Thoracic aorta (tissue), 2 donors: ENCODE measurements at regions not wholly inside any gene's neighbourhood (a gene's known extent, or its start where the extent isn't known, plus 50 kb on each side); places are given as distances from the start of the nearest gene placed in this dataset.

Experiments used
- ATAC-seq: fragments of 150-250 bp; one replicate; pipeline ENCODE4 v1.8.0; 2017; ENCODE audit warnings: low read depth; ENCODE audit not compliant: insufficient number of reproducible peaks, low FRiP score
- DNase-seq: peaks from one replicate; pipeline ENCODE4 v3.0.0-alpha.2; 2020; ENCODE audit warnings: low spot score
- H3K27ac ChIP-seq, 2 donors: fragments of 200-600 bp; sonication (generic); 1 replicate in 1 of 2; 2 replicates in 1 of 2; pipeline ENCODE4 v1.5.1; 2016; ENCODE audit warnings: mild to moderate bottlenecking in 2 of 2, moderate library complexity in 2 of 2
- H3K27me3 ChIP-seq: fragments of 200-600 bp; sonication (generic); replicated peaks from 2 replicates; pipeline ENCODE4 v1.6.0; 2016; ENCODE audit warnings: mild to moderate bottlenecking; ENCODE audit not compliant: insufficient read depth
- H3K36me3 ChIP-seq: fragments of 200-600 bp; sonication (generic); one replicate; pipeline ENCODE4 v1.5.1; 2016
- H3K4me1 ChIP-seq, 2 donors: fragments of 200-600 bp; sonication (generic); 1 replicate in 1 of 2; 2 replicates in 1 of 2; pipeline versions ENCODE4 v1.5.1 to v1.6.0; 2016; ENCODE audit warnings: low read depth in 2 of 2, mild to moderate bottlenecking in 1 of 2; ENCODE audit not compliant: control insufficient read depth in 1 of 2
- H3K4me3 ChIP-seq: fragments of 200-600 bp; sonication (generic); 2 replicates; pipeline ENCODE4 v1.5.1; 2016; ENCODE audit warnings: mild to moderate bottlenecking
- H3K9me3 ChIP-seq: fragments of 200-600 bp; sonication (generic); 2 replicates; pipeline ENCODE4 v1.5.1; 2016
- CTCF ChIP-seq: fragments of 200-600 bp; sonication (generic); IDR thresholded peaks from one replicate; pipeline ENCODE4 v1.5.1; 2019; ENCODE audit warnings: antibody characterized with exemption

DNA sequence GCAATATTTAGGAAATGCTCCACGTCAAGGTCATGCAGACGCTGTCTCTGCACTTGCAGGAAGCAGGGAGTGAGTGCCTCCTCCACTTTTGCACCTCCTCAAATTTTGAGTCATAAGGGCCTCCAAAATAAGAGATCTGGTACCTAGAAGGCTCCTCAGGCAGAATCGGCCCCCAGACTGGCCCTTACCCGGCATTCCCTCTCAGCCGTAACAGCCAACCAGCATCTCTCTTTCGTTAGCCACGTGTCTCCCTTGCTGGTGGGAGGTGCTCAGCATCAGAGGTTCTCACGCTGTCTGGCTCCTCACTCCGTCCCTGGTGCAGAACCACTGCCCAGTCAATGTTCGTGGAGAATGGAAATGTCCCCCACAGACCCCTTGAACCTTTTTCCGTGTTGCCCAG, 75.3 kb downstream of the ANKRD60 start:
- Histone ChIP-seq H3K4me1 (peaks cover 18 to 25% of the 10 kb centered on the region in 2 donors), H3K27me3 (no peaks in the 10 kb centered on the region), H3K9me3 (no peaks in the 10 kb centered on the region), H3K27ac (no peak overlapping the region), H3K36me3 (no peaks in the 10 kb centered on the region), H3K4me3 (no peak overlapping the region)
- DNase-seq (no peak), ATAC-seq (no peak)
- TF ChIP-seq CTCF: no peak

DNA sequence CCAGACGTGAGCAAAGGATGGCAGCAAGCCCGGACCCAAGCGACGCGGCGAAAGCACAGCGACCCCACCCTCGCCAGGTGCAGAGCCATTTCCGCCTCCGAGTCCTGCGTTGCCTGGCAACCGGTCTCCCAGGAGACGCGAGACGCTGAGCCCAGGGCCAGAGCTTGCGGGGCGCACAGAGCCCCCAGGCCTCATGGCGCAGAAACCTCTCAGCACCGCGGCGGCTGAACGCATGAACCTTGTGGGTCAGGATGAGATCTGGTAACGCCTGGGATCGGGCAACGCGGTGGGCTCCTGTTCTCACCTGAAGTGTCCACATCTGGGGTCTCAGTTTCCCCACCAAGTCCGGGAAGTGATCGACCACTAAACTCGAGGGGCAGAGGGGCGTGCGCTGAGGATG, 77.7 kb downstream of the ANKRD60 start:
- ATAC-seq (no peak), DNase-seq (no peak)
- Histone ChIP-seq H3K27ac (no peak overlapping the region), H3K36me3 (no peaks in the 10 kb centered on the region), H3K4me3 (no peak overlapping the region), H3K9me3 (no peaks in the 10 kb centered on the region), H3K27me3 (no peaks in the 10 kb centered on the region), H3K4me1 (peaks cover 30 to 46% of the 10 kb centered on the region in 2 donors)
- no peak for TF ChIP-seq CTCF

GRCh38 chr20:58149437-58150091, 78.9 kb downstream of the ANKRD60 start:
- no peak for TF ChIP-seq CTCF
- H3K4me1 ChIP-seq: peaks cover 39 to 56% of the 10 kb centered on the region in 2 donors
- peak overlapping the region; percentile 46 to 68 for H3K27ac ChIP-seq
- H3K9me3 ChIP-seq: no peaks in the 10 kb centered on the region
- ATAC-seq: no peak
- H3K4me3 ChIP-seq: no peak overlapping the region
- no peaks in the 10 kb centered on the region for H3K36me3 ChIP-seq
- H3K27me3 ChIP-seq: no peaks in the 10 kb centered on the region
- DNase-seq: no peak

GRCh38 chr20:58148891-58149290, 79.6 kb downstream of the ANKRD60 start:
- Histone ChIP-seq H3K4me3 (peak overlapping the region; percentile 13), H3K36me3 (no peaks in the 10 kb centered on the region), H3K4me1 (peaks cover 39 to 56% of the 10 kb centered on the region in 2 donors), H3K27ac (peak overlapping the region; percentile 46 to 68), H3K9me3 (no peaks in the 10 kb centered on the region), H3K27me3 (no peaks in the 10 kb centered on the region)
- ATAC-seq (no peak), DNase-seq (peak; percentile 28)
- no peak for TF ChIP-seq CTCF

DNA sequence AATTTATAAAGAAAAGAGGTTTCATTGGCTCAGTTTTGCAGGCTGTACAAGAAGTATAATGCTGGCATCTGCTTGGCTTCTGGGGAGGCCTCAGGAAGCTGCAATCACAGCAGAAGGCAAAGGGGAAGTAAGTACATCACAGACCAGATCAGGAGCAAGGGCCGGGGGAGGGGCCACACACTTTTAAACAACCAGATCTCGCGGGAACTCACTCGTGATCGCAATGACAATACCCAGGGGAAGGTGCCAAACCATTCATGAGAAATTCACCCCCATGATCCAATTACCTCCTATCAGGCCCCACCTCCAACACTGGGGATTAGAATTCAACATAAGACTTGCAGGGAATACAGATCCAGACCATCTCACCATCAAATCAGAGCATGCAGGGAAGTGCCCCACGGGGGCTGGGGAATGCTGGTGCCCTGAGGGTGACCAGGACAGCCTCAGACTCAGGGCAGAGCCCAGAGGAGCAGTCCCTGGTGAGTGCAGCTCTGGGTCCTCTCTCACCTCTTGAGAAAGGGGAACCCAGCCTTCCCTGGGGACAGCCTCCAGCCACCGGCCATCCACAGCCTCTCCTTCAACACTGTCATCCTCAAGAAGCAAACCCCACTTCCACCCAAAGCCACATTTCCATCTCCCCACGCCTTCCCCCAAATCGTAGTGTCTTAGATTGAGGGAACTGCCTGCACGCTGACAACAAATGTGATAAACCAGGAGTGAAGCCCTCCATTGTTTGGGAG, 80.7 kb downstream of the ANKRD60 start:
- no peaks in the 10 kb centered on the region for H3K9me3 ChIP-seq

More for the DNA sequence above, 80.7 kb downstream of the ANKRD60 start:
- DNase-seq: no peak
- Histone ChIP-seq H3K27ac (peak overlapping the region; percentile 80 to 97), H3K27me3 (no peaks in the 10 kb centered on the region), H3K36me3 (no peaks in the 10 kb centered on the region), H3K4me3 (no peak overlapping the region), H3K4me1 (peaks cover 39 to 56% of the 10 kb centered on the region in 2 donors)
- no peak for ATAC-seq
- no peak for TF ChIP-seq CTCF
